GM19438 (cell line): ENCODE measurements at regions not wholly inside any gene's neighbourhood (a gene's known extent, or its start where the extent isn't known, plus 50 kb on each side); places are given as distances from the start of the nearest gene placed in this dataset.

Source experiments
- ATAC-seq: cut with Tn5 transposase; IDR thresholded peaks from one replicate; pipeline ENCODE4 v1.9.1; 2021; ENCODE audit warnings: low read depth; ENCODE audit not compliant: unreplicated experiment

GRCh38 chr20:22005535-22005934 lies 300.1 kb downstream of the PAX1 start:
- ATAC-seq: no peak

DNA sequence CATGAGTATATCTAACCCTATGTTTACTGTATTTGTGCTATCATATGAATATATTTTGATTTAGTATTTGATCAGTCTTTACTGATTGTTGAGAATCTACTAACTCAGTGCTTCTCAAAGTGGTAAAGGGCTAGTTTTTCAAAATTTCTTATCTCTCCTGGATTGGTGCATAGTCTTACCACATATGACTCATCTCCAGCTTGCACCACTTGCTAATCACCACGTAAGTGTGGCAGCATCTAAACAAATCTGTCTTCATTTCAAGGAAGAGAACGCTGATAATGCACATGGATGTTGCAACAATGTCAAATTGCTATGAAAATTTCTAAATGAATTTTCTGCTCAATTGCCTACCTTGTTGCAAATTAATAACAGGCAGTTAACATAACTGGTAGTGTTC lies 299.5 kb downstream of the PAX1 start:
- ATAC-seq: no peak

- ATAC-seq: no peak
Measured at GRCh38 chr20:22003680-22004079, 298.2 kb downstream of the PAX1 start.

DNA sequence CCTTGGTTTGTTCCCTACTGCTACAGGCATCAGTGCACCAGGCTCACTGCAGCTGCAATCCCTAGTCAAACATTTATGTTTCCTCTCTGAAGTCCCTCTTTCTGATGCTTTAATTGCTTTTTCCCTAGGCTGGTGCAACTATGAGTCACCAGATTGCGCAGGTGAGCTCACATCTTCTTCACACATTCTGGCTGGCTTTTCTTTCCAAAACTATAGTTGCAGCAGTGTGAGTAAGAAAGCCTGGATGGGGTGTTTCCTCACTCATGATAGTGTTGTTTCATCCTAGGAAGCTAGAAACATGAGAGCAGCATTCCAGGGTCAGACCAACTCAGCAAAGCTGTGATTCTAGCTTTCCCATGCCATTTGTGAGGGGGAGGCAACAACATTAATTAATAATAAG lies 296.4 kb downstream of the PAX1 start:
- ATAC-seq: no peak

GRCh38 chr20:21995461-21995860 lies 290.0 kb downstream of the PAX1 start:
- no peak for ATAC-seq

- ATAC-seq: no peak
Measured at GRCh38 chr20:21994203-21994602, 288.7 kb downstream of the PAX1 start.

GRCh38 chr20:21982559-21982958 lies 277.1 kb downstream of the PAX1 start:
- no peak for ATAC-seq

- ATAC-seq: no peak
Measured at GRCh38 chr20:21981597-21982344, 276.3 kb downstream of the PAX1 start.

DNA sequence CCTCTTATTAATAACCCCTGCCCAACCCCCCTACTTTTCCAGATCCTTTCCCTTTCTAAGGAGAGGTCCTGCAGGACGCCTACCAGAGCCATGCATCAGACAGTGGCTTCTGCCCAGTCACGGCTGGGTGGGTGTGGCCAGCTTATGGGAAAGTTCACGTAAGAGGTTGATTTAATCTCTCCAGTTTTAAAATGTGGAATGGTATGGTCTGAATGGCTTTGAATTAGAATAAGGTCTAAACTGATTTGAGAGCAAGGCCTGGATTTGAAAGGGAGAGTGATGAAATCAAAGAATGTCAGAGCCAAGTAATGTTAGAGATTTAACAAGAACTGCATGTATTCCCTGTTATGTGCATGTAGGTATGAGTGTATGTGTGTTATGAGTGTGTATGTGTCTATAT lies 275.7 kb downstream of the PAX1 start:
- no peak for ATAC-seq

- ATAC-seq: no peak
Measured at GRCh38 chr20:21971436-21971835, 266.0 kb downstream of the PAX1 start.

DNA sequence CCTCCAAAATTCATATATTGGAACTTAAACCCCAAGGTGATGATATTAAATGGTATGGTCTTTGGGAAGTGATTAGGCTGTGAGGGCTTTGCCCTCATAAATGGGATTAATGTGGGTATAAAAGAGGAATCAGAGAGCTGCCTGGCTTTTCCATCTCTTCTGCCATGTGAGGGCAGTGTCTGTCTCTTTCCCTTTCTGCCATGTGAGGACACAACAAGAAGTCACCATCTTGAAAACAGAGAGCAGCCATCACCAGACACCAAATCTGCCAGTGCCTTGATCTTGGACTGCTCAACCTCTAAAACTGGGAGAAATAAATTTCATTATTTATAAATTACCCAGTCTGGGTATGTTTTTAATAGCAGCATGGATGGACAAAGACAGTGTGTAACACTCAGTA lies 263.0 kb downstream of the PAX1 start:
- ATAC-seq: no peak

GRCh38 chr20:21967481-21967880 lies 262.0 kb downstream of the PAX1 start:
- no peak for ATAC-seq

DNA sequence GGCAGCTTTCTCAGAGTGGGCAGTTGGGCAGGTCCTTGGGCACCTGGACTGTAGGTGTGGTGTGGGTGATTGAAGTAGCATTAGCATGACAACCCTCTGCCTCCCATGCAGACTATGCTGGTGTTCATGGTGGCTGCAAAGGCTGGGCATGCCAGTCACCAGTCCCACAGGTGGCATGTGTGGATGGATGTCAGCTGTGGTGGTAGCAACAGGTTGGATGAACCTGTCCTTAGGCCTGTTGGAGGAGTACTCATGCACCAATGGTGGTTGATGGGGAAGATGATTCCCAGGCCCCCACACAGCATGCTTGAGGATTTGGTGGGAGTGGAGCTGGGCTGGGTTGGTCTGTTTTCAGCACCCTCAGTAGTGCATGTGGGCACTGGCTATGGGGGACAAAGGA lies 251.1 kb downstream of the PAX1 start:
- no peak for ATAC-seq

GRCh38 chr20:21947406-21947805 lies 241.9 kb downstream of the PAX1 start:
- ATAC-seq: no peak

DNA sequence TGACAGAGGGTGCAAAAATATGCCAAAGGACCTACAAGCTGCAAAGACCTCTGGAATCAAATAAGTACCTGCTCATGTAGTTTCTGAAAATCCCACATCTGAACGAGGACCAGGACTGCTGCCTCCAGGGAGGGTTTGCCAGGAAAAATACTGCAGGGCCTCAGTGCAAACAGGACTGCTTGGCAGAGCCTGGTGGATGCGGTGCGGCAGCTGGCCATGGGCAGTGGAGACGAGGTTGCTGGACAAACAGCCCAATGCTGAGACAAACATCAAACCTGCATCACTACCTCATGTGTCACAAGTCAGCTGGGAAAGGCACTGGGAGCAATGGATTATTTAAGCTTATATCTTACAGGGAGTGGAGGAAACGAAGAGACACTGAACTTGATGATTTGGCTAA lies 238.8 kb downstream of the PAX1 start:
- ATAC-seq: no peak

DNA sequence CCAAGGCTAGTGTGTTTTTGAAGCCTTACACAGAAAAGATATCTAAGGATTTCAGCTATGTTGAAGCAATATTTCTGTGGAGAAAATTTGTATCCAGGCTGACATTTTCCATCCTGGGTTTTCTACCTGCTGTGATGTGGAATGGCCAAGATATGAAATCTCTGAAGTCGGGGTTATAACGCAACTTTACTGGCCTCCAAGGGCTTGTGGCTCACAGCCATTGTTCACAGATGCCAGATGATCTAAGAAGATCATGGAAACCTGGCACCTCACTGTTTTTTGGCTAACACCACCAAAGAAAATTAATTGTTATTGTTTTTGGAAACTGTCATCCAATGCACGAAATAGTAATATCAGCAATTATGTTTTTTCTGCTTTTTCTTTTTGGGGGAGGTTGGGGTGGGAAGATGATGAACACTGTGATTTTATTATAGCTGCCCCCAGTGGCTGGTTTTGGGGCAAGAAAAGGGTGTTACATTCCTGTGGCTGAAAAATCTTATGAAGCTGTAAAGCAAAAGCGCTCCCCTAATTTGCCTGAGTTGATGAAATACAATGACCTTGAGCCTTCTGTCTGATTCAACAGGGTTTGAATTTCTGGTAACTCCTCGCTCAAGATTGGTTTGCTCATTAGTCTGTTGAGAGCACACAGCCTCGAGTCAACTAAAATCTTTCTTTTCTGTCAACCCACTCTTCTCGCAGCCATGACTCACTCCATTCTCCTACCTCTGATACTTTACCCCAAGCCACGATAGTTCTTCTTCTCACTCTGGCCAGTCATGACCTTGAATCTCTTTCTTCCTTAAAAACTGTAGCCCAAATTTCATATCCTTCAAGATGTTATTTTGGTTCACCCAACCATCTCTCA lies 236.7 kb downstream of the PAX1 start:
- no peak for ATAC-seq

DNA sequence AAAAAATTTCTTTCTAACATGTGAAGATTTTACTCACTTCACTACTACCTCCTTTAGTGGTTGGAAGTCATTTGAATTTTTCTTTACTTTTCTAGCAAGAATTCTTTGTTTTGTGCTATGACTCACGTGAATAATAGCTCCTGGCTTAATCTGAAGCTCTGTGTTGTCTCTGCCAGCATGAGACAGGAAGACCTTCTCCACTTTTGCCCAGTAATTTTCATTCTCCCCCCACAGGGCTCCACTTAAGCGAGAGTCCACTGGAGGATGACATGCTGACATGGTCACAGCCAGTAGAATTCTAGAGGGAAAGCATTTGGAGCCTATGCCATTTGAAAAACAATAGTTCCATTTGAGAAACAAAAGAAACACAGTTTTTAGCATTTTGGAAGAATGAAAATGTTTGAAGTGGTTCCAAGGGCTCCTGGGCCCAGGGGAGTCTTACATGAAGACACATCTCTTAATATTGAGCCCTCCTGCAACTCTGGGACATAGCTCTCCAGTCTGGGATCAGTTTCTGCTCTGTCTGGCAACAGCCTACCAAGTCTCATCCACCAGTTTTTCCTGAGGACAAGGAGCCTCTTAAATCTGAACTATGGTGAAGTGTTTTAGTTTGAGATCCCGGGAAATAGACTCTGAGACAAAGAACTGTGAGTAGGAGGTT lies 231.4 kb downstream of the PAX1 start:
- no peak for ATAC-seq

- ATAC-seq: no peak
Measured at GRCh38 chr20:21936261-21936660, 230.8 kb downstream of the PAX1 start.

GRCh38 chr20:21933526-21933925 lies 228.1 kb downstream of the PAX1 start:
- ATAC-seq: no peak

GRCh38 chr20:21921251-21921650 lies 215.8 kb downstream of the PAX1 start:
- ATAC-seq: no peak

DNA sequence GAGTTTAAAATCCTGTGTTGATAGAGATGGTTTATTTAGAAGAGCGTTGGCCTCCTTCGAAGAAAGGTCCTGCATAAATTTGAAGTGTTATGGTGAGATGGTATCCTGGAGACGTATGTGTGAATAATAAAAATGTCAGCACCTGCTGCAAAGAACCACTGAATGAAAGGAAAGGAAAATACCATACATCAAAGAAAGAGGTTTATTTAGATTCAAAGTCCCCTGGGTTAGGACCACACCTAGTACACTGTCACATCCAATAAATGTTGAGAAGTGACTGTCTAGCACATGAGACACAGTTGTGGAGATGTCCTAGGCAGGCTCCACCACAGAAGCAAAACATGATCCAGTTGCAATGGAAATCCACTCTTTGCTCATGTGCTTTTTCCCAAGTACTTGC lies 214.7 kb downstream of the PAX1 start:
- ATAC-seq: no peak
